ENCODE measurements at regions not wholly inside any gene's neighbourhood (a gene's known extent, or its start where the extent isn't known, plus 50 kb on each side); places are given as distances from the start of the nearest gene placed in this dataset.

GRCh38 chr5:165026971-165027370 lies 1521.6 kb downstream of the MAT2B start:
- intact Hi-C loops (cut with micrococcal nuclease), result no loop called here
- H3K4me3 ChIP-seq (ENCODE audit: low read length), result no peak overlapping the region
- H3K36me3 ChIP-seq (ENCODE audit: control insufficient read depth, insufficient read depth, low read length), result no peaks in the 10 kb centered on the region
- 92% methylated on average over 1 of the region's 1 CpG for WGBS (ENCODE audit: insufficient coverage)
- no peaks in the 10 kb centered on the region for H3K27me3 ChIP-seq (ENCODE audit: control insufficient read depth, insufficient read depth, low read length)
- H3K27ac ChIP-seq (ENCODE audit: low read length), result no peak overlapping the region
- ATAC-seq (no peak), DNase-seq (no peak)
- H3K36me3 Mint-ChIP-seq, result no peaks in the 10 kb centered on the region
- TF ChIP-seq CTCF (IDR thresholded peaks at IDR 0.05), result no peak
- H3K4me1 Mint-ChIP-seq, result no peaks in the 10 kb centered on the region
- H3K4me1 ChIP-seq (ENCODE audit: control insufficient read depth, insufficient read depth, low read length), result no peaks in the 10 kb centered on the region
- no peak overlapping the region for H3K27ac Mint-ChIP-seq
- H3K27me3 Mint-ChIP-seq (ENCODE audit: low read depth in 2 of 2), result no peaks in the 10 kb centered on the region
- H3K9me3 Mint-ChIP-seq, result peaks cover 14 to 17% of the 10 kb centered on the region in 2 donors
- H3K4me3 Mint-ChIP-seq, result no peak overlapping the region
- H3K9me3 ChIP-seq (ENCODE audit: control insufficient read depth, insufficient read depth, low read length), result no peaks in the 10 kb centered on the region

- Mint-ChIP-seq H3K27ac (no peak overlapping the region), H3K4me1 (no peaks in the 10 kb centered on the region), H3K36me3 (no peaks in the 10 kb centered on the region), H3K9me3 (peaks cover 14 to 15% of the 10 kb centered on the region in 2 donors), H3K4me3 (no peak overlapping the region), H3K27me3 (ENCODE audit: low read depth in 2 of 2) (no peaks in the 10 kb centered on the region)
- intact Hi-C loops (cut with micrococcal nuclease), result no loop called here
- WGBS (ENCODE audit: insufficient coverage), result no CpG with 5 or more reads among the region's 2 CpGs
- Histone ChIP-seq H3K9me3 (ENCODE audit: control insufficient read depth, insufficient read depth, low read length) (no peaks in the 10 kb centered on the region), H3K4me3 (ENCODE audit: low read length) (no peak overlapping the region), H3K27me3 (ENCODE audit: control insufficient read depth, insufficient read depth, low read length) (no peaks in the 10 kb centered on the region), H3K36me3 (ENCODE audit: control insufficient read depth, insufficient read depth, low read length) (no peaks in the 10 kb centered on the region), H3K4me1 (ENCODE audit: control insufficient read depth, insufficient read depth, low read length) (no peaks in the 10 kb centered on the region), H3K27ac (ENCODE audit: low read length) (no peak overlapping the region)
- ATAC-seq (no peak), DNase-seq (no peak)
- no peak for TF ChIP-seq CTCF (IDR thresholded peaks at IDR 0.05)
Observed at GRCh38 chr5:165028356-165028755, 1522.9 kb downstream of the MAT2B start.

GRCh38 chr5:165029099-165029870 lies 1523.9 kb downstream of the MAT2B start:
- no peaks in the 10 kb centered on the region for H3K4me1 ChIP-seq (ENCODE audit: control insufficient read depth, insufficient read depth, low read length)
- H3K27me3 Mint-ChIP-seq (ENCODE audit: low read depth in 2 of 2), result no peaks in the 10 kb centered on the region
- H3K27ac Mint-ChIP-seq, result no peak overlapping the region
- no peak for DNase-seq
- H3K4me1 Mint-ChIP-seq, result no peaks in the 10 kb centered on the region
- H3K9me3 Mint-ChIP-seq, result peaks cover 11 to 12% of the 10 kb centered on the region in 2 donors
- no peak overlapping the region for H3K4me3 Mint-ChIP-seq
- no peak for TF ChIP-seq CTCF (IDR thresholded peaks at IDR 0.05)
- no peak overlapping the region for H3K4me3 ChIP-seq (ENCODE audit: low read length)
- H3K27me3 ChIP-seq (ENCODE audit: control insufficient read depth, insufficient read depth, low read length), result no peaks in the 10 kb centered on the region
- intact Hi-C loops (cut with micrococcal nuclease), result no loop called here
- no peak overlapping the region for H3K27ac ChIP-seq (ENCODE audit: low read length)
- no peaks in the 10 kb centered on the region for H3K9me3 ChIP-seq (ENCODE audit: control insufficient read depth, insufficient read depth, low read length)
- no peaks in the 10 kb centered on the region for H3K36me3 ChIP-seq (ENCODE audit: control insufficient read depth, insufficient read depth, low read length)
- no peaks in the 10 kb centered on the region for H3K36me3 Mint-ChIP-seq
- ATAC-seq, result no peak
- 40% methylated on average over 1 of the region's 3 CpGs for WGBS (ENCODE audit: insufficient coverage)

GRCh38 chr5:165030971-165031370 lies 1525.6 kb downstream of the MAT2B start:
- H3K36me3 ChIP-seq (ENCODE audit: control insufficient read depth, insufficient read depth, low read length), result no peaks in the 10 kb centered on the region
- Mint-ChIP-seq H3K27me3 (ENCODE audit: low read depth in 2 of 2) (no peaks in the 10 kb centered on the region), H3K9me3 (peaks cover 4 to 12% of the 10 kb centered on the region in 2 donors), H3K4me1 (no peaks in the 10 kb centered on the region), H3K27ac (no peak overlapping the region), H3K4me3 (no peak overlapping the region), H3K36me3 (no peaks in the 10 kb centered on the region)
- no peaks in the 10 kb centered on the region for H3K9me3 ChIP-seq (ENCODE audit: control insufficient read depth, insufficient read depth, low read length)
- H3K27ac ChIP-seq (ENCODE audit: low read length), result no peak overlapping the region
- 92% methylated on average over 1 of the region's 1 CpG for WGBS (ENCODE audit: insufficient coverage)
- no peak for DNase-seq
- H3K4me1 ChIP-seq (ENCODE audit: control insufficient read depth, insufficient read depth, low read length), result no peaks in the 10 kb centered on the region
- TF ChIP-seq CTCF (IDR thresholded peaks at IDR 0.05), result no peak
- no peaks in the 10 kb centered on the region for H3K27me3 ChIP-seq (ENCODE audit: control insufficient read depth, insufficient read depth, low read length)
- ATAC-seq, result no peak
- intact Hi-C loops (cut with micrococcal nuclease), result no loop called here
- H3K4me3 ChIP-seq (ENCODE audit: low read length), result no peak overlapping the region

Data from natural killer cell (primary cell).